ENCODE measurements at regions not wholly inside any gene's neighbourhood (a gene's known extent, or its start where the extent isn't known, plus 50 kb on each side); places are given as distances from the start of the nearest gene placed in this dataset.

- H2AFZ ChIP-seq (ENCODE audit: low read length): no peak overlapping the region
- BruUV-seq (replicated peaks): no TSS peak
- POLR2A ChIA-PET: no interaction called here
- WGBS (ENCODE audit: low lambda C conversion rate): 2% methylated on average over 6 of the region's 6 CpGs
- no peak for DNase-seq (ENCODE audit: low spot score)
- no peaks in the 10 kb centered on the region for H3K27me3 ChIP-seq (ENCODE audit: control insufficient read depth in 1 of 2, insufficient read depth in 2 of 2, low read length in 2 of 2)
- no peak overlapping the region for H3K4me2 ChIP-seq (ENCODE audit: low read depth, low read length)
- ATAC-seq: no peak
- no peak overlapping the region for H3K4me3 ChIP-seq (replicated peaks in 1 of 3; ENCODE audit: insufficient read depth in 1 of 3, low read depth in 2 of 3, low read length in 3 of 3)
- no peak for FAIRE-seq
- in situ Hi-C loops (cut with HindIII; ENCODE audit: extremely low pct_ligation_motif_present, low pct_unique_long_range_greater_than_20kb): no loop called here
- H3K27ac ChIP-seq (ENCODE audit: extremely low read length, insufficient read depth, low read length): no peak overlapping the region
- TF ChIP-seq JARID2 (CRISPR knock-in tag; IDR thresholded peaks at IDR 0.05; ENCODE audit: insufficient replicate concordance): no peak
- TF ChIP-seq ZNF20 (CRISPR knock-in tag; IDR thresholded peaks at IDR 0.05): no peak
- TF ChIP-seq, protein P1, sequence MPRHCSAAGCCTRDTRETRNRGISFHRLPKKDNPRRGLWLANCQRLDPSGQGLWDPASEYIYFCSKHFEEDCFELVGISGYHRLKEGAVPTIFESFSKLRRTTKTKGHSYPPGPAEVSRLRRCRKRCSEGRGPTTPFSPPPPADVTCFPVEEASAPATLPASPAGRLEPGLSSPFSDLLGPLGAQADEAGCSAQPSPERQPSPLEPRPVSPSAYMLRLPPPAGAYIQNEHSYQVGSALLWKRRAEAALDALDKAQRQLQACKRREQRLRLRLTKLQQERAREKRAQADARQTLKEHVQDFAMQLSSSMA (CRISPR knock-in tag; IDR thresholded peaks at IDR 0.05): no peak
- TF ChIP-seq, protein P2, sequence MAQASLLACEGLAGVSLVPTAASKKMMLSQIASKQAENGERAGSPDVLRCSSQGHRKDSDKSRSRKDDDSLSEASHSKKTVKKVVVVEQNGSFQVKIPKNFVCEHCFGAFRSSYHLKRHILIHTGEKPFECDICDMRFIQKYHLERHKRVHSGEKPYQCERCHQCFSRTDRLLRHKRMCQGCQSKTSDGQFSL (CRISPR knock-in tag; IDR thresholded peaks at IDR 0.05): no peak
- no peak for TF ChIP-seq NFIC (IDR thresholded peaks at IDR 0.05; ENCODE audit: low read length)
- H3K9ac ChIP-seq (ENCODE audit: insufficient read depth, low read depth, low read length): no peak overlapping the region
- H3K36me3 ChIP-seq (replicated peaks in 1 of 2; ENCODE audit: control insufficient read depth in 1 of 2, insufficient read depth in 2 of 2, low read length in 2 of 2): no peaks in the 10 kb centered on the region
- no peaks in the 10 kb centered on the region for H4K20me1 ChIP-seq (ENCODE audit: insufficient read depth, low read length)
- H3K4me1 ChIP-seq (ENCODE audit: insufficient read depth, low read length): no peaks in the 10 kb centered on the region
- intact Hi-C loops (cut with micrococcal nuclease; ENCODE audit: unreplicated experiment): no loop called here
- H3K79me2 ChIP-seq (ENCODE audit: insufficient read depth, low read length): no peaks in the 10 kb centered on the region
- peaks cover 64% of the 10 kb centered on the region for H3K9me3 ChIP-seq (ENCODE audit: low read length)
- CTCF ChIA-PET (ENCODE audit: low intra/inter-chr PET ratio, low total read pairs): no interaction called here
Measured at GRCh38 chr5:165258197-165258771, 1752.9 kb downstream of the MAT2B start.

GRCh38 chr5:165260426-165260825 lies 1755.0 kb downstream of the MAT2B start:
- Histone ChIP-seq H3K36me3 (replicated peaks in 1 of 2; ENCODE audit: control insufficient read depth in 1 of 2, insufficient read depth in 2 of 2, low read length in 2 of 2) (no peaks in the 10 kb centered on the region), H4K20me1 (ENCODE audit: insufficient read depth, low read length) (no peaks in the 10 kb centered on the region), H3K4me3 (replicated peaks in 1 of 3; ENCODE audit: insufficient read depth in 1 of 3, low read depth in 2 of 3, low read length in 3 of 3) (no peak overlapping the region), H3K9me3 (ENCODE audit: low read length) (peaks cover 65% of the 10 kb centered on the region), H3K27ac (ENCODE audit: extremely low read length, insufficient read depth, low read length) (no peak overlapping the region), H2AFZ (ENCODE audit: low read length) (no peak overlapping the region), H3K4me2 (ENCODE audit: low read depth, low read length) (no peak overlapping the region), H3K4me1 (ENCODE audit: insufficient read depth, low read length) (no peaks in the 10 kb centered on the region), H3K27me3 (ENCODE audit: control insufficient read depth in 1 of 2, insufficient read depth in 2 of 2, low read length in 2 of 2) (no peaks in the 10 kb centered on the region), H3K79me2 (ENCODE audit: insufficient read depth, low read length) (no peaks in the 10 kb centered on the region), H3K9ac (ENCODE audit: insufficient read depth, low read depth, low read length) (no peak overlapping the region)
- FAIRE-seq: no peak
- in situ Hi-C loops (cut with HindIII; ENCODE audit: extremely low pct_ligation_motif_present, low pct_unique_long_range_greater_than_20kb): no loop called here
- ChIA-PET CTCF (ENCODE audit: low intra/inter-chr PET ratio, low total read pairs) (no interaction called here), POLR2A (no interaction called here)
- no peak for DNase-seq (ENCODE audit: low spot score)
- BruUV-seq (replicated peaks): no TSS peak
- no peak for ATAC-seq
- intact Hi-C loops (cut with micrococcal nuclease; ENCODE audit: unreplicated experiment): no loop called here
- TF ChIP-seq SIN3A (IDR thresholded peaks at IDR 0.05; ENCODE audit: borderline replicate concordance, low read depth, low read length) (no peak), RFXAP (CRISPR knock-in tag; IDR thresholded peaks at IDR 0.05; ENCODE audit: borderline replicate concordance) (no peak), SRF (IDR thresholded peaks at IDR 0.05; ENCODE audit: low read depth, low read length) (no peak), ZSCAN21 (CRISPR knock-in tag; IDR thresholded peaks at IDR 0.05; ENCODE audit: borderline replicate concordance) (no peak), ZNF639 (CRISPR knock-in tag; conservative IDR thresholded peaks at IDR 0.05) (no peak)
- TF ChIP-seq, protein P3, sequence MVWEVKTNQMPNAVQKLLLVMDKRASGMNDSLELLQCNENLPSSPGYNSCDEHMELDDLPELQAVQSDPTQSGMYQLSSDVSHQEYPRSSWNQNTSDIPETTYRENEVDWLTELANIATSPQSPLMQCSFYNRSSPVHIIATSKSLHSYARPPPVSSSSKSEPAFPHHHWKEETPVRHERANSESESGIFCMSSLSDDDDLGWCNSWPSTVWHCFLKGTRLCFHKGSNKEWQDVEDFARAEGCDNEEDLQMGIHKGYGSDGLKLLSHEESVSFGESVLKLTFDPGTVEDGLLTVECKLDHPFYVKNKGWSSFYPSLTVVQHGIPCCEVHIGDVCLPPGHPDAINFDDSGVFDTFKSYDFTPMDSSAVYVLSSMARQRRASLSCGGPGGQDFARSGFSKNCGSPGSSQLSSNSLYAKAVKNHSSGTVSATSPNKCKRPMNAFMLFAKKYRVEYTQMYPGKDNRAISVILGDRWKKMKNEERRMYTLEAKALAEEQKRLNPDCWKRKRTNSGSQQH (CRISPR knock-in tag; IDR thresholded peaks at IDR 0.05; ENCODE audit: low read depth): no peak
- TF ChIP-seq, protein P4, sequence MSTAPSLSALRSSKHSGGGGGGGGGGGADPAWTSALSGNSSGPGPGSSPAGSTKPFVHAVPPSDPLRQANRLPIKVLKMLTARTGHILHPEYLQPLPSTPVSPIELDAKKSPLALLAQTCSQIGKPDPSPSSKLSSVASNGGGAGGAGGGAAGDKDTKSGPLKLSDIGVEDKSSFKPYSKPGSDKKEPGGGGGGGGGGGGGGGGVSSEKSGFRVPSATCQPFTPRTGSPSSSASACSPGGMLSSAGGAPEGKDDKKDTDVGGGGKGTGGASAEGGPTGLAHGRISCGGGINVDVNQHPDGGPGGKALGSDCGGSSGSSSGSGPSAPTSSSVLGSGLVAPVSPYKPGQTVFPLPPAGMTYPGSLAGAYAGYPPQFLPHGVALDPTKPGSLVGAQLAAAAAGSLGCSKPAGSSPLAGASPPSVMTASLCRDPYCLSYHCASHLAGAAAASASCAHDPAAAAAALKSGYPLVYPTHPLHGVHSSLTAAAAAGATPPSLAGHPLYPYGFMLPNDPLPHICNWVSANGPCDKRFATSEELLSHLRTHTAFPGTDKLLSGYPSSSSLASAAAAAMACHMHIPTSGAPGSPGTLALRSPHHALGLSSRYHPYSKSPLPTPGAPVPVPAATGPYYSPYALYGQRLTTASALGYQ (CRISPR knock-in tag; IDR thresholded peaks at IDR 0.05): no peak
- TF ChIP-seq, protein P5, sequence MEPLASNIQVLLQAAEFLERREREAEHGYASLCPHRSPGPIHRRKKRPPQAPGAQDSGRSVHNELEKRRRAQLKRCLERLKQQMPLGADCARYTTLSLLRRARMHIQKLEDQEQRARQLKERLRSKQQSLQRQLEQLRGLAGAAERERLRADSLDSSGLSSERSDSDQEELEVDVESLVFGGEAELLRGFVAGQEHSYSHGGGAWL (CRISPR knock-in tag; IDR thresholded peaks at IDR 0.05): no peak
